ENCODE measurements at regions not wholly inside any gene's neighbourhood (a gene's known extent, or its start where the extent isn't known, plus 50 kb on each side); places are given as distances from the start of the nearest gene placed in this dataset.
A peak's percentile ranks its signal among the peaks of the same experiment; 100 is the strongest.
"Not testable (repeated sequence)": the region's sequence is repeated elsewhere in the genome, so short reads cannot be mapped to it uniquely, and the experiment has no call there.

- TF ChIP-seq CTCF (IDR thresholded peaks at IDR 0.05; ENCODE audit: borderline replicate concordance, insufficient read depth, low read depth, low read length): no peak
- no peak overlapping the region for H3K4me3 ChIP-seq (ENCODE audit: low read depth, low read length)
These were observed 78.3 kb downstream of the BTBD3 start for GRCh38 chr20:11995805-11996567.

DNA sequence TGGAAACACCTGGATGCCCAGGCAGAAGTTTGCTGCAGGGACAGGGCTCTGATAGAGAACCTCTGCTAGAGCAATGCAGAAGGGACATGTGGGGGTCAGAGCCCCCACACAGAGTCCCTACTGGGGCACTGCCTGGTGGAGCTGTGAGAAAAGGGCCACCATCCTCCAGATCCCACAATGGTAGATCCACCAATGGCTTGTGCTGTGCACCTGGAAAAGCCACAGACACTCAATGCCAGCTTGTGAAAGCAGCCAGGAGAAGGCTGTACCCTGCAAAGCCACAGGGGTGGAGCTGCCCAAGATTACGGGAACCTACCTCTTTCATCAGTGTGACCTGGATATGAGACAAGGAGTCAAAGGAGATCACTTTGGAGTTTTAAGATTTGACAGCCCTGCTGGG is 87.1 kb downstream of the BTBD3 start:
- not testable (repeated sequence) for H3K4me3 ChIP-seq (ENCODE audit: low read depth, low read length)

DNA sequence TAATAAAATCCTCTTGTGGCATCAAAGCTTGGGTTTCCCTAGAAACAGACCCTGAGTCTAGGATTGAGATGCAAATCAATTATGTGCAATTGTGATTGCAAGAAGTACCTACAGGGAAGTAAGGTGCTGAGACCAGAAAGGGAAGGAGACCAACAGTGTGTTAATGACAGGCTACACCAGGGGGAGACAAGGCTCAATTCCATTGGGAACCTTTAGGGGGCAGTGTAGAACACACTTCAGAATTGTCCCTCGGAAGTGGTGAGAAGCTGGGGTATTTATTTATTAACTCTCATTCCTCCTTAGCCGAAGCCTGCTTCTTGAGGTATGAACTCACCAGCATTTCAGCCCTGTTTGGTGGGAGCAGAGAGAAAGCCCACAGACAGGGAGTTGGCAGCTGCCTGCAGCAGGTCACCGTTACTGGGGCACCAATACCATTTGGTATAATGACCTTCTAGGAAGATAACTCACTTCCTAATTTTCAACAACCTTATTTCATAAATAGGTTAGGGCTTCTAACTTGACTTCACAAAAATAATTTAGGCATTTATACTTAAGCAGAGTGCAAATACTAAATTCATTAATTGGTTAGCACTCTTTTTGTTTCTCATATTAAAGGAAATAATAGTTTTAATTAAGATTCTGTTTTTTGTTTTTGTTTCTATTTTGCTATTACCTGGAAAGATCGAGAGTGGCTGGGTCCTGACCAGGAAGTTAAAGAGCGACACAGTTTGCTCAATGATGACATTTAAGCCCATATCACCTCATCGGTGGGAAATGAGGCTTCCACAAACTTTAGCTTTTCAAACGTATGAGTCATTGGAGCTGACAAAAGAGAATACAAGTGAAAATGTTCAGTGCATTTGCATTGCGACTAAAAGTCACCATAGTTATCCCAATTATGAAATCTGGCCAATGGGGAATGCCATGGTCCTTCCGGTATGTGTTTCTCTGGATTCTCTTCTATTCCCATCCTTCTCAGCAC is 94.8 kb downstream of the BTBD3 start:
- H3K4me3 ChIP-seq (ENCODE audit: low read depth, low read length): no peak overlapping the region
- peak; percentile 87 for TF ChIP-seq CTCF (IDR thresholded peaks at IDR 0.05; ENCODE audit: borderline replicate concordance, insufficient read depth, low read depth, low read length)

GRCh38 chr20:12014276-12014675 is 96.6 kb downstream of the BTBD3 start:
- H3K4me3 ChIP-seq (ENCODE audit: low read depth, low read length): no peak overlapping the region
- TF ChIP-seq CTCF (IDR thresholded peaks at IDR 0.05; ENCODE audit: borderline replicate concordance, insufficient read depth, low read depth, low read length): no peak

GRCh38 chr20:12014736-12015135 is 97.0 kb downstream of the BTBD3 start:
- H3K4me3 ChIP-seq (ENCODE audit: low read depth, low read length): no peak overlapping the region
- no peak for TF ChIP-seq CTCF (IDR thresholded peaks at IDR 0.05; ENCODE audit: borderline replicate concordance, insufficient read depth, low read depth, low read length)

DNA sequence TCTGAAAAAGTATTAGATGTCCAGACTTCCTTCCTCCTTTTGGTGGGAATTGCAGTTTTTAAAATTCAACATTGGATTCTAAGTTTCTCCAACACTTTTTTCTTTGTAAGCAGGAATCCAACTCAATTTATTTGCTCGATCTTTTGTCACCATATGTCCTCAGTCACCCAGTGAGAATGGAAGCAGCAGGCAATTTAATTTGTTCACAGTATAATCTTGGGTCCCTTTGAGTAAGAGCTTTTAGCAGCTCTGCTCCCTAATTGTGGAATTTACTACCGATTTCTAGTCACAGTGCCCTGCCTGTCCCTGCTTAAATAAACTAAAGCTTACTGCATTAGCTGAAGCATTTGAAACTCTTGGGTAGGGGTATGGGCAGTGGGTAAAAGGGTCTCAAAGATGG is 98.6 kb downstream of the BTBD3 start:
- no peak for TF ChIP-seq CTCF (IDR thresholded peaks at IDR 0.05; ENCODE audit: borderline replicate concordance, insufficient read depth, low read depth, low read length)
- no peak overlapping the region for H3K4me3 ChIP-seq (ENCODE audit: low read depth, low read length)

GRCh38 chr20:12019715-12020114 is 102.0 kb downstream of the BTBD3 start:
- H3K4me3 ChIP-seq (ENCODE audit: low read depth, low read length): no peak overlapping the region
- no peak for TF ChIP-seq CTCF (IDR thresholded peaks at IDR 0.05; ENCODE audit: borderline replicate concordance, insufficient read depth, low read depth, low read length)

Data from GM12875 (cell line).